Limb (tissue), 2 donors: ENCODE measurements at regions not wholly inside any gene's neighbourhood (a gene's known extent, or its start where the extent isn't known, plus 50 kb on each side); places are given as distances from the start of the nearest gene placed in this dataset.

Experiments
- DNase-seq, 2 donors: peaks; one replicate each; pipeline ENCODE4 v3.0.0-alpha.2; 2016; ENCODE audit errors: extremely low spot score in 2 of 2

- DNase-seq: peak; percentile 18 to 47
Measured at GRCh38 chr7:12067156-12067831, 143.8 kb upstream of the TMEM106B start.

- DNase-seq: no peak
Measured at GRCh38 chr7:12069757-12070156, 141.3 kb upstream of the TMEM106B start.

- DNase-seq: no peak
Measured at GRCh38 chr7:12074889-12075288, 136.2 kb upstream of the TMEM106B start.

GRCh38 chr7:12080006-12080405, 131.1 kb upstream of the TMEM106B start:
- DNase-seq: no peak

GRCh38 chr7:12085516-12085915, 125.6 kb upstream of the TMEM106B start:
- no peak for DNase-seq

- DNase-seq: no peak
Measured at GRCh38 chr7:12089951-12090756, 120.9 kb upstream of the TMEM106B start.

GRCh38 chr7:12090757-12091221, 120.3 kb upstream of the TMEM106B start:
- no peak for DNase-seq

- DNase-seq: no peak
Measured at GRCh38 chr7:12091231-12091630, 119.9 kb upstream of the TMEM106B start.

- no peak for DNase-seq
Measured at GRCh38 chr7:12092499-12093130, 118.5 kb upstream of the TMEM106B start.

GRCh38 chr7:12093365-12093764, 117.7 kb upstream of the TMEM106B start:
- no peak for DNase-seq

GRCh38 chr7:12094365-12094921, 116.7 kb upstream of the TMEM106B start:
- DNase-seq: no peak

GRCh38 chr7:12102126-12102525, 109.0 kb upstream of the TMEM106B start:
- no peak for DNase-seq

GRCh38 chr7:12102527-12102926, 108.6 kb upstream of the TMEM106B start:
- DNase-seq: no peak

- no peak for DNase-seq
Measured at GRCh38 chr7:12103948-12104347, 107.1 kb upstream of the TMEM106B start.

- no peak for DNase-seq
Measured at GRCh38 chr7:12107381-12107780, 103.7 kb upstream of the TMEM106B start.

GRCh38 chr7:12107841-12108254, 103.2 kb upstream of the TMEM106B start:
- no peak for DNase-seq

GRCh38 chr7:12110425-12110824, 100.7 kb upstream of the TMEM106B start:
- DNase-seq: no peak

- peak; percentile 34 to 70 for DNase-seq
Measured at GRCh38 chr7:12111422-12112405, 99.4 kb upstream of the TMEM106B start.

GRCh38 chr7:12117170-12117569, 93.9 kb upstream of the TMEM106B start:
- DNase-seq: no peak

GRCh38 chr7:12119620-12120303, 91.3 kb upstream of the TMEM106B start:
- DNase-seq: peak in 1 of 2 donors; percentile 45
